Naive B cell (primary cell): ENCODE measurements at regions not wholly inside any gene's neighbourhood (a gene's known extent, or its start where the extent isn't known, plus 50 kb on each side); places are given as distances from the start of the nearest gene placed in this dataset.
"Not testable (repeated sequence)": the region's sequence is repeated elsewhere in the genome, so short reads cannot be mapped to it uniquely, and the experiment has no call there.

ENCODE experiments used
- ATAC-seq, 2 donors: fragments of 150-1000 bp; cut with Tn5 transposase; 2 replicates each; pipeline ENCODE4 v1.10.0; 2021; ENCODE audit warnings: low read depth in 2 of 2, mild to moderate bottlenecking in 2 of 2, moderate library complexity in 2 of 2
- DNase-seq: peaks from one replicate; pipeline ENCODE4 v3.0.0; 2022
- H3K27ac Mint-ChIP-seq, 6 donors: one replicate each; pipeline ENCODE4 v1.8.0; 2020 to 2022; ENCODE audit warnings: mild to moderate bottlenecking in 6 of 6, mixed read lengths in 6 of 6, moderate library complexity in 5 of 6, inconsistent platforms in 2 of 6
- H3K27me3 Mint-ChIP-seq, 3 donors: one replicate each; pipeline ENCODE4 v1.8.0; 2021 to 2022; ENCODE audit warnings: mixed read lengths in 3 of 3, mild to moderate bottlenecking in 1 of 3
- H3K36me3 Mint-ChIP-seq, 2 donors: one replicate each; pipeline ENCODE4 v1.8.0; 2020 to 2022; ENCODE audit warnings: mixed read lengths in 2 of 2, inconsistent platforms in 1 of 2, mild to moderate bottlenecking in 1 of 2
- H3K4me1 Mint-ChIP-seq, 3 donors: one replicate each; pipeline ENCODE4 v1.8.0; 2020 to 2022; ENCODE audit warnings: mixed read lengths in 3 of 3, inconsistent platforms in 1 of 3, mild to moderate bottlenecking in 1 of 3, moderate library complexity in 1 of 3
- H3K4me3 Mint-ChIP-seq, 8 donors: one replicate each; pipeline ENCODE4 v1.8.0; 2020 to 2022; ENCODE audit warnings: mild to moderate bottlenecking in 8 of 8, mixed read lengths in 8 of 8, moderate library complexity in 8 of 8, inconsistent platforms in 2 of 8
- H3K9me3 Mint-ChIP-seq, 7 donors: one replicate each; pipeline ENCODE4 v1.8.0; 2020 to 2022; ENCODE audit warnings: mixed read lengths in 7 of 7, mild to moderate bottlenecking in 5 of 7, inconsistent platforms in 2 of 7, moderate library complexity in 1 of 7

DNA sequence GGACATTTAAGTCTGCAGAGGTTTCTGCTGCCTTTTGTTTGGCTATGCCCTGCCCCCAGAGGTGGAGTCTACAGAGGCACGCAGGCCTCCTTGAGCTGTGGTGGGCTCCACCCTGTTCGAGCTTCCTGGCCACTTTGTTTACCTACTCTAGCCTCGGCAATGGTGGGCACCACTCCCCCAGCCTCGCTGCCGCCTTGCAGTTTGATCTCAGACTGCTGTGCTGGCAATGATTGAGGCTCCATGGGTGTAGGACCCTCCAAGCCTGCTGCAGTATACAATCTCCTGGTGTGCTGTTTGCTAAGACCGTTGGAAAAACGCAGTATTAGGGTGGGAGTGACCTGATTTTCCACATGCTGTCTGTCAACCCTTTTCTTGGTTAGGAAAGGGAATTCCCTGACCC lies 360.1 kb upstream of the CHORDC1 start:
- H3K4me1 Mint-ChIP-seq, H3K27ac Mint-ChIP-seq: not testable (repeated sequence)

DNA sequence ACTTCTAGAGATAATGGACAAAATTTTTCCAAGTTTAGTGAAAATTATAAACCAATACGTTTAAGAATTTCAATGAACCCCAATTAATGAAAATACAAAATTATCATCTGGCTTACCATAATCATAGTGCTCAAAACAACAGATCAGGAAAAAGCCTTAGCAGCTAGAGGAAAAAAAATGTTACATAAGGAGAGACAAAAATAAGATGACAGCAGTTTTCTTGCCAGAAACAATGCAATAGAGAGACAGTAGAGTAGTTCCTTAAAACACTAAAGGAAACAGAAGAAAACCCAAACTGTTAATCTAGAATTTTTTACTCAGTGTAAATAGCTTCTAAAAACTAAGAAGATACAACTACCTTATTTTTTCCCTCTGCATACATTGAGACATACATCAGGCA lies 341.7 kb upstream of the CHORDC1 start:
- H3K4me1 Mint-ChIP-seq: no peaks in the 10 kb centered on the region
- no peak overlapping the region for H3K4me3 Mint-ChIP-seq
- ATAC-seq: no peak
- no peak for DNase-seq
- peaks cover 0 to 22% (median 9%) of the 10 kb centered on the region in 7 donors for H3K9me3 Mint-ChIP-seq
- peaks cover 0 to 4% of the 10 kb centered on the region in 2 donors for H3K36me3 Mint-ChIP-seq
- H3K27ac Mint-ChIP-seq: no peak overlapping the region
- H3K27me3 Mint-ChIP-seq: no peaks in the 10 kb centered on the region

More for the DNA sequence above, 360.1 kb upstream of the CHORDC1 start:
- not testable (repeated sequence) for H3K4me3 Mint-ChIP-seq, ATAC-seq, DNase-seq, H3K9me3 Mint-ChIP-seq, H3K36me3 Mint-ChIP-seq, H3K27me3 Mint-ChIP-seq

DNA sequence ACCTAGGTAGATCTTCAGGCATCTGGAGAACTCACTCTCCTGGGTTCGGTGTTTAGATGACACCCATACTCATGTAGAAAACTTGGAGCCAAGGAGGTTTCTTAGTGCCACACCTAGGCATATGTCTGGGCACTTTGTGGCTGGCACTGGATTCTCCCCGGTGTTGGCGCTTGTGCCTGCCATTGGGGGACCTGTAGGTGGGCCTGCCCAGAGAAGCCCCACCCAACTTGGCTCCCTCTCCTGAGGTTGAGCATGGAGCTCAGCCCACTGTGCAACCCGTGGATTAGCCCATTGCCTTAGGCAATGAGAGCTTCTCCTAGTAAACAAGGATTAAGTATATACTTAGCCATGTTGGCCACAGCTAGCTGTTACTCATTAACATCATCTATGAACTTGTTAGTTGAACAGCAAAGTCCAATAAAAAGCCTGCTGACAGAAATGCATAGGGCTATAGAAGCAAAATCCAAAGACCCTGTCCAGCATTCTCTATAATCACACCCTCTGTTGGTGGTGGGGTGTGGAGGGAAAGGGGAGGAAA lies 335.5 kb upstream of the CHORDC1 start:
- Mint-ChIP-seq H3K4me3 (peak overlapping the region in 2 of 8 donors; percentile 12 to 18), H3K4me1 (no peaks in the 10 kb centered on the region), H3K36me3 (peaks cover 0 to 4% of the 10 kb centered on the region in 2 donors), H3K9me3 (peaks cover 5 to 37% (median 12%) of the 10 kb centered on the region in 7 donors), H3K27me3 (no peaks in the 10 kb centered on the region), H3K27ac (no peak overlapping the region)
- no peak for DNase-seq
- ATAC-seq: no peak

DNA sequence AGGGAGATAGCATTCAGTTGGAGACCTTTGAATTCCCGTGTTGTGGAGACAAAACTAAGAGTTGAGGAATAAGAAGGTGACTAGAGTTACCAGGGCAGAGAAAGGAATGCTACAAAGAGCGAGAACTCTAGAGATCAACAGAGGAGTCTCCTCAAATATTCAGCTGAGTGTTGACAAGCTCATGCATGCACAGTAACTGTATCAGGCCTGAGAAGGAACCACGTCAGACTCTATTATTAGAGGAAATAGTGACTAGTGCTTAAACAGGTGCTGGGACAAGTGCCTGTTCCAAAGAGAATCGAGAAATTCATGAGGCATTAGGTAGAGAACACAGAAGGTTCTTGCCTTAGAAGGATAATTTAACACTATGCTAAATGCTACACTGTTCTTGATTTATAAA lies 333.8 kb upstream of the CHORDC1 start:
- no peak overlapping the region for H3K4me3 Mint-ChIP-seq
- ATAC-seq (no peak), DNase-seq (no peak)
- H3K4me1 Mint-ChIP-seq: no peaks in the 10 kb centered on the region
- no peak overlapping the region for H3K27ac Mint-ChIP-seq
- peaks cover 0 to 4% of the 10 kb centered on the region in 2 donors for H3K36me3 Mint-ChIP-seq
- no peaks in the 10 kb centered on the region for H3K27me3 Mint-ChIP-seq
- peaks cover 4 to 33% (median 9%) of the 10 kb centered on the region in 7 donors for H3K9me3 Mint-ChIP-seq

DNA sequence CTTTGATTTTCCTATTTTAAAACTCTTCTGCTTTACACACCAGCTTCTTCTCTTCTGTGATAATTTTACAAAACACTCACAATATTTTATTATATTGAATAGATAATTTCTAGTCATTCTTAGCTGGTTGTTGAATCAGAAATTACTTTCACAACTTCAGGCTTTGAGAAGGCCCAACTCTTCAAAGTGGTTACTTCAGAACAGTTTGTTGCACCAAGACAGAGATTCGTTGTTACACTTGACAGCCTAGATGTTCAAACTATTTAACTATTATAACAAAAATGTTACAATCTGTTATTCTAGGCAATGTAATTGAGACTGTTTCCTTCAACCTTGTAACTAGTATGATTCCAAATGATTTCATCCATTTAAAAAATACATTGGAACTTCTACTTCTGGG lies 333.2 kb upstream of the CHORDC1 start:
- peaks cover 4 to 33% (median 9%) of the 10 kb centered on the region in 7 donors for H3K9me3 Mint-ChIP-seq
- no peaks in the 10 kb centered on the region for H3K4me1 Mint-ChIP-seq
- peaks cover 0 to 4% of the 10 kb centered on the region in 2 donors for H3K36me3 Mint-ChIP-seq
- no peak for ATAC-seq
- H3K4me3 Mint-ChIP-seq: no peak overlapping the region
- H3K27ac Mint-ChIP-seq: no peak overlapping the region
- no peaks in the 10 kb centered on the region for H3K27me3 Mint-ChIP-seq
- no peak for DNase-seq

DNA sequence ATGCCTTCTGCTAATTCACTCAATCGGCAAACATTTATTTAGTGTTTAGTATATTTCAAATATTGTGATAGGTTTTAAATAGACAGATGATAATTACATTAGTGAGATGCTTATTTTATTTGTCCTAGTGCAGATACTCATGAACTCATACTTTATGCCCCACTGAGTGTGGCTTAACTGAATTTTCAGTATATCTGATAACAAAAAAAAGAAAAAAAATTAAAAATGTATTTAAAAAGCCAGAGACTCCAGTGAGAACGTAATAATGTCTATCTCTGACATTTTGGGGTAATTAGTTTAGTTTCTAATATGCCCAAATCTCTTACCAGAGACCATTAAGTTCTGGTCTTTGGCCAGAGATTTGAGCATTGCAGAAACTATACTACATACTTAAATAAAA lies 332.6 kb upstream of the CHORDC1 start:
- no peaks in the 10 kb centered on the region for H3K4me1 Mint-ChIP-seq
- no peaks in the 10 kb centered on the region for H3K27me3 Mint-ChIP-seq
- H3K9me3 Mint-ChIP-seq: peaks cover under 1 to 30% (median 9%) of the 10 kb centered on the region in 7 donors
- DNase-seq (no peak), ATAC-seq (no peak)
- no peak overlapping the region for H3K4me3 Mint-ChIP-seq
- no peak overlapping the region for H3K27ac Mint-ChIP-seq
- peaks cover 0 to 4% of the 10 kb centered on the region in 2 donors for H3K36me3 Mint-ChIP-seq

DNA sequence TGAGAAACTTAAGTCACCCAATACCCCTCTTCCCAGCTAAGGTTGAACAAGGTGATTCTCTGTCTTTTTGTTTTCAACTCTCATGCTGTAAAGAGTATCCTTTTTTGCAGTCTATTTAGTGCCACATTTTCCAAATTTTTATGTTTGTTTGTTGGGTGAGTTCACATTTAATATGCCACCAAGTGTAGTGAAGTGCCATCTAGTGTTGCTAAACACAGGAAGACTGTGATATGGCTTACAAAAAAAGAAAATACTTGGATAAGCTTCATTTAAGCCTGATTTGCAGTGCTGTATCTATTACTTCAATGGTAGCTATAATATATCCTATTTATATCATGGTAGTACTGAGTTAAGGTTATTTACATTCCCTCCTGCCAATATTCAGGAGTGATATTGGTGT lies 319.2 kb upstream of the CHORDC1 start:
- H3K36me3 Mint-ChIP-seq: no peaks in the 10 kb centered on the region

DNA sequence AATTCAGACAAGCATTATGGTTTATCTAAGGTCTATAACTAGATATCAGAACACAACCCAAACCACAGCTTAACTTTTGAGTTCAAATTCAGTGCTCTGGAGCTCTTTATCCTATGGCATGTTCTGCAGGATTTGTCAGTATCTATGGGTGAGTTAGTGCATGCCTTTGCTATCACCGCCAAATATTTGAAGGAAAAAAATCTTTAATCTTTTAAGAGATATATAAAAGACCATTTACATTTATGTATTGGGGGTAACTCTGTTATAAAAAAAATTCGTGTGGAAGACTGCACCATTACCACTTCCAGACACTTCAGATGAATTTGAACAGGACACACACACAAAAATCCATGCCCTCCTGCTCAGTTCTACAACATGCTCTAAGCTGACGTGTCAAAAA lies 313.5 kb upstream of the CHORDC1 start:
- H3K36me3 Mint-ChIP-seq: no peaks in the 10 kb centered on the region
- no peaks in the 10 kb centered on the region for H3K4me1 Mint-ChIP-seq
- peaks cover 0 to 2% (median 0%) of the 10 kb centered on the region in 7 donors for H3K9me3 Mint-ChIP-seq
- no peaks in the 10 kb centered on the region for H3K27me3 Mint-ChIP-seq
- no peak for ATAC-seq
- no peak for DNase-seq
- H3K4me3 Mint-ChIP-seq: no peak overlapping the region
- no peak overlapping the region for H3K27ac Mint-ChIP-seq

More for the DNA sequence above, 319.2 kb upstream of the CHORDC1 start:
- Mint-ChIP-seq H3K4me3 (no peak overlapping the region), H3K27me3 (no peaks in the 10 kb centered on the region), H3K4me1 (no peaks in the 10 kb centered on the region), H3K9me3 (peaks cover 0 to 9% (median 0%) of the 10 kb centered on the region in 7 donors), H3K27ac (no peak overlapping the region)
- ATAC-seq (no peak), DNase-seq (no peak)

DNA sequence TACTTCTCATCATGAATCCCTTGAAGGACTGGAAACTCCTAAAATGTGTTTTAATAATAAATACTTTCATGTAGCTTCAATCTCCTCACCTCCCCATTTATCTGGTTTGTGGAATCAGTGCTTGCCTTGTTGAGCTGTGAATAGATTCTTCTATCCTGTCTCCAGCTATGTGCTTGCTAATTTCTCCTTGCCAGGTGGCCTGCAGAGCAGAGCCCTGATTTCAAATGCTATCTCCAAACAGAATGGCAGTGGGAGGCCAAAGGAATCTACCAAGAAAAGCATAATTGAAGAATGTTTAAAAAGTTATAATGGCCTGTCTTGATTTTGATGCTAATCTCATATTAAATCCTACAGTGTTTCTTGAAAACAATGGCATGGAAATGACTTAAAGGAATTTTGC lies 309.3 kb upstream of the CHORDC1 start:
- no peak overlapping the region for H3K27ac Mint-ChIP-seq
- no peaks in the 10 kb centered on the region for H3K36me3 Mint-ChIP-seq
- no peaks in the 10 kb centered on the region for H3K27me3 Mint-ChIP-seq
- DNase-seq: no peak
- peaks cover 0 to 2% (median 0%) of the 10 kb centered on the region in 7 donors for H3K9me3 Mint-ChIP-seq
- no peak for ATAC-seq
- no peak overlapping the region for H3K4me3 Mint-ChIP-seq
- no peaks in the 10 kb centered on the region for H3K4me1 Mint-ChIP-seq

DNA sequence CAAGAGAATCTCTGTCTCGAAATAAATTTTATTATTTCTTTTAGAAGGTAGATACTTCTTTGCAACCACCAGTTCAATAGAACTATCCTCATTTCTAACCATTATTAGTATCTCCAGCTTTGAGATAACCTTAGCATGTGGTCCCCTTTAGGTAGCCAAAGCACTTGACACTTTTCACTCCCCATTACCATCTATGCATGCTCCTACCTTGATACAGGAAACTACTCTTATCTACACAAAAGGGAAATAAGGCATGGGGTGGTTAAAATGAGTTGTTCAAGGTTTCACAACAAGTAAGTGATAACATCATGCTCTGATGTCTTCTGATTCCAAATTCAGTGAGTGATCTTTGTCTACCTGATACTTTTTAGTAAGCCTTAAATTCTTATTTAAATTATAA lies 308.2 kb upstream of the CHORDC1 start:
- H3K27me3 Mint-ChIP-seq: no peaks in the 10 kb centered on the region
- peaks cover 0 to 2% (median 0%) of the 10 kb centered on the region in 7 donors for H3K9me3 Mint-ChIP-seq
- no peak overlapping the region for H3K27ac Mint-ChIP-seq
- no peak for DNase-seq
- no peaks in the 10 kb centered on the region for H3K36me3 Mint-ChIP-seq
- no peak overlapping the region for H3K4me3 Mint-ChIP-seq
- no peak for ATAC-seq
- no peaks in the 10 kb centered on the region for H3K4me1 Mint-ChIP-seq

DNA sequence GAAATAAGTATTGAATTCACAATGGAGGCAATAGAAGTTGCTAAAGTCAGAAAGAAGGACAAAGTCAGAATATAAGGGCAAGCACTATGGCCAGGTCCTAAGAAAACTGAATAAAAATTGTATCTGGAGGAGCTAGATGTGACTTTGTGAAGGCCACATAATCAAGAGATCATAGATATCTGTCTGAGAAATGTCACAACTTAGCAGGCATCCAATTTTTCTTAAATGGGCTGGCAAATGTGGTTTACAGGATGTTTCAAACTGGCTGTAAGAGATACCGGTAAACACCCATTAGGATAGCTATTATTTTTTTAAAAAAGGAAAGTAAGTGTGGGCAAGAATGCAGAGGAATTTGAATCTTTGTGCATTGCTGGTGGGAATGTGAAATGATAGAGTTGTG lies 303.1 kb upstream of the CHORDC1 start:
- DNase-seq: no peak
- no peaks in the 10 kb centered on the region for H3K4me1 Mint-ChIP-seq
- H3K4me3 Mint-ChIP-seq: no peak overlapping the region
- no peak overlapping the region for H3K27ac Mint-ChIP-seq
- no peaks in the 10 kb centered on the region for H3K36me3 Mint-ChIP-seq
- H3K9me3 Mint-ChIP-seq: peaks cover 0 to 5% (median 0%) of the 10 kb centered on the region in 7 donors
- no peaks in the 10 kb centered on the region for H3K27me3 Mint-ChIP-seq
- ATAC-seq: no peak

DNA sequence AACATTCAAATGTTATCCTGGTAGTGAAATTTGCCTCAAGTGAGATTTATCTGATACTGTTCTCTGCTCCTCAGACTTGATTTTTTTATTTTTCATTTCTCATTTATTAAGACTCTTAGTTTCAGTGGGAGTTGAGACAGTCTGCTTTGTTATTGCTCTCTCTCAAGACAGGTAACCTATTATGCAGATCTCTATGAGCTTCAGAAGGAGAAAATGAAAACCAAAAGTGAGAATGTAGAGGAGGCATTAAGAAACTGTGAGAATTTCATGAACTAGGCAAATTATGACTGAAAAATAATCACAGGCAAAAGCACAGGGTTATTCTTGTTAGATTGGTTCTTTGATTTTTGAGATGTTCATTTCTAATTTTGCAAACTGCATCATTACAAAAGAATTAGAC lies 290.0 kb upstream of the CHORDC1 start:
- Mint-ChIP-seq H3K4me1 (no peaks in the 10 kb centered on the region), H3K4me3 (no peak overlapping the region), H3K27me3 (no peaks in the 10 kb centered on the region), H3K36me3 (no peaks in the 10 kb centered on the region), H3K27ac (no peak overlapping the region), H3K9me3 (peaks cover 0 to 8% (median 1%) of the 10 kb centered on the region in 7 donors)
- DNase-seq (no peak), ATAC-seq (no peak)

DNA sequence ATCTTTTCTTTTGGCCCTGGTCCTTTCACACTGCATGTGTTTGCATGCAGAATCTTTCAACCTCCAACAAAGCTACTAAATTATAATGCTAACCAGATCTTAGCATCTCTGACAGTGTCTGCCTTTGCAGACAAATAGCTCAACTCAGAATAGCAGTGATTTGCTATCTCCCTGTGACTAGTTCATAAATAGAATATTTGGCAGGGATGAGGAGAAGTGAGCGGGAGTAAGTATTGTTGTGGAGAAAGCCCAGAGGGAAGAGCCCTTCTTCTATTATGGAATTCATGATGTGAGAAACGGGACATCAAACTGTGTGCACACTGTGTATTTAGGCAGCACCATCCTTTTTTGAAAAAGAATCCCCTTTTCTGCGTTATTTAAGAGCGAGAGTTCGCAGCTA lies 288.0 kb upstream of the CHORDC1 start:
- H3K4me1 Mint-ChIP-seq: no peaks in the 10 kb centered on the region
- ATAC-seq (no peak), DNase-seq (no peak)
- H3K9me3 Mint-ChIP-seq: peaks cover 0 to 8% (median 1%) of the 10 kb centered on the region in 7 donors
- H3K27me3 Mint-ChIP-seq: no peaks in the 10 kb centered on the region
- H3K27ac Mint-ChIP-seq: no peak overlapping the region
- no peak overlapping the region for H3K4me3 Mint-ChIP-seq
- H3K36me3 Mint-ChIP-seq: no peaks in the 10 kb centered on the region

DNA sequence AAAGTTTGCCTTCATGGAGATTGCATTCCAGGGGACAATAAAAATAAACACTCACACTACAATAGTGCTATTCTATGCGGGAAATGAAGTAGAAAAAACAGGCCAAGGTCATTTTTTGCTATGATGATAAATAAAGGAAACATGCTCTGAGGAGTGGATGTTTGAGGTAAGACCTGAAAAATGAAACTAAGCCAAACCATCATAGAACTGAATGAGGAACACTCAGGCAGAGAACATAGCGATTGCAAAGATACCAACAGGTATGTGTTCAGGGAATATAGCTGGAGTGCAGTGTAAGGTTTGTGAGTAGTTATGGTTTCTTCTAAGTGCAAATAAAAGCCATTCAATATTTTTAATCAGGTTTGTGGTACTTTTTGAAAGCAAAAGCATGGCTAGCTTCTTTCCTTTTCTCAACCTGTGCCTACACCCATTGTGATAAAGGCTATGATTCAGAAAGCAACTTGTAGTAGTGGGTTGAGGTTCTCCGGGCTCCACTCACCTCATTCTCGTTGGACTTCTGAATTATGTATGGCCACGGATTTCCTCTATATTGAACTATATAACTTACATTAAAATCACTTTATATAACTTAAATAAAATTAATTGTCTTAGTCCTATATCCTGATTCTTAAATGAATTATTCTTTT lies 278.2 kb upstream of the CHORDC1 start:
- no peak overlapping the region for H3K27ac Mint-ChIP-seq
- no peaks in the 10 kb centered on the region for H3K36me3 Mint-ChIP-seq
- H3K4me1 Mint-ChIP-seq: no peaks in the 10 kb centered on the region
- no peak overlapping the region for H3K4me3 Mint-ChIP-seq
- H3K27me3 Mint-ChIP-seq: no peaks in the 10 kb centered on the region
- peaks cover 3 to 26% (median 6%) of the 10 kb centered on the region in 7 donors for H3K9me3 Mint-ChIP-seq
- ATAC-seq: no peak
- DNase-seq: no peak
